HG03558 (cell line): ENCODE measurements at regions not wholly inside any gene's neighbourhood (a gene's known extent, or its start where the extent isn't known, plus 50 kb on each side); places are given as distances from the start of the nearest gene placed in this dataset.

Experiments used
- ATAC-seq: cut with Tn5 transposase; IDR thresholded peaks from one replicate; pipeline ENCODE4 v1.9.1; 2021; ENCODE audit warnings: moderate number of reproducible peaks; ENCODE audit not compliant: unreplicated experiment; ENCODE audit errors: extremely low read depth

- ATAC-seq: no peak
Measured at GRCh38 chr7:19623676-19624075, 85.2 kb downstream of the POLR1F start.

GRCh38 chr7:19621740-19622139 lies 87.1 kb downstream of the POLR1F start:
- no peak for ATAC-seq

GRCh38 chr7:19620470-19620869 lies 88.4 kb downstream of the POLR1F start:
- ATAC-seq: no peak

GRCh38 chr7:19619122-19619521 lies 89.7 kb downstream of the POLR1F start:
- ATAC-seq: no peak

- ATAC-seq: no peak
Measured at GRCh38 chr7:19617901-19618300, 90.9 kb downstream of the POLR1F start.

- no peak for ATAC-seq
Measured at GRCh38 chr7:19610194-19610943, 98.5 kb downstream of the POLR1F start.

- ATAC-seq: no peak
Measured at GRCh38 chr7:19589446-19589845, 119.4 kb downstream of the POLR1F start.

- no peak for ATAC-seq
Measured at GRCh38 chr7:19587291-19587690, 121.5 kb downstream of the POLR1F start.

GRCh38 chr7:19585761-19586160 lies 123.1 kb downstream of the POLR1F start:
- no peak for ATAC-seq

GRCh38 chr7:19575909-19576557 lies 132.8 kb downstream of the POLR1F start:
- ATAC-seq: no peak

- no peak for ATAC-seq
Measured at GRCh38 chr7:19574131-19574530, 134.7 kb downstream of the POLR1F start.

GRCh38 chr7:19572566-19572965 lies 136.3 kb downstream of the POLR1F start:
- no peak for ATAC-seq

- no peak for ATAC-seq
Measured at GRCh38 chr7:19567011-19567410, 141.8 kb downstream of the POLR1F start.

GRCh38 chr7:19565602-19566001 lies 143.2 kb downstream of the POLR1F start:
- ATAC-seq: no peak

- ATAC-seq: no peak
Measured at GRCh38 chr7:19561121-19561805, 147.6 kb downstream of the POLR1F start.

GRCh38 chr7:19560111-19560883 lies 148.5 kb downstream of the POLR1F start:
- no peak for ATAC-seq

- ATAC-seq: no peak
Measured at GRCh38 chr7:19558527-19558926, 150.3 kb downstream of the POLR1F start.

GRCh38 chr7:19557726-19558465 lies 150.9 kb downstream of the POLR1F start:
- ATAC-seq: no peak

GRCh38 chr7:19554581-19554980 lies 154.3 kb downstream of the POLR1F start:
- ATAC-seq: no peak

- no peak for ATAC-seq
Measured at GRCh38 chr7:19552576-19552975, 156.3 kb downstream of the POLR1F start.
